ENCODE measurements at regions not wholly inside any gene's neighbourhood (a gene's known extent, or its start where the extent isn't known, plus 50 kb on each side); places are given as distances from the start of the nearest gene placed in this dataset.

DNA sequence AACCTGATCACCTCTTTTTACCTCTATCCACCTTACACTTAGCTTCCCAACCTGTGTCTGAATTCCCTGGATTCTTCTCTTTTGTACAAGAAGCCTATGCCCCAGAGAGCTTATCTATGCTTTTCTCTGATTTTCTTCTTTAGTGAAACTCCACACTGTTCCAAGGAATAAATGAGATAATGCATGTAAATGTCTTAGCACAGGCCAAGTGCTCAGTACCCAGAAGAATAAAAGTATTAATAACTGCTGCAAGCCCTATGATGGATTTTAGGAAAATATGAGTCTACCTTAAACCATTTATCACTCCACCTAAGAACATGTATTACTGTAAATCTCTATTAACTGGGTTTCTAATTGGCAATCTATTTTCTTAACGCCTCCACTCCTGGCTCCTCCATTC lies 168.5 kb upstream of the TNC start:
- no peaks in the 10 kb centered on the region for H3K27me3 ChIP-seq (ENCODE audit: control insufficient read depth, insufficient read depth, low read length)
- H3K27ac ChIP-seq (ENCODE audit: low read depth, low read length): no peak overlapping the region
- H3K4me3 ChIP-seq (ENCODE audit: low read depth, low read length): no peak overlapping the region
- no peaks in the 10 kb centered on the region for H3K36me3 ChIP-seq (ENCODE audit: control insufficient read depth, insufficient read depth, low read length)
- peaks cover 9% of the 10 kb centered on the region for H3K4me1 ChIP-seq (ENCODE audit: control insufficient read depth, insufficient read depth, low read length)
- no peaks in the 10 kb centered on the region for H3K9me3 ChIP-seq (ENCODE audit: control insufficient read depth, insufficient read depth, low read length)
- H3K9ac ChIP-seq (ENCODE audit: low read depth, low read length): no peak overlapping the region

DNA sequence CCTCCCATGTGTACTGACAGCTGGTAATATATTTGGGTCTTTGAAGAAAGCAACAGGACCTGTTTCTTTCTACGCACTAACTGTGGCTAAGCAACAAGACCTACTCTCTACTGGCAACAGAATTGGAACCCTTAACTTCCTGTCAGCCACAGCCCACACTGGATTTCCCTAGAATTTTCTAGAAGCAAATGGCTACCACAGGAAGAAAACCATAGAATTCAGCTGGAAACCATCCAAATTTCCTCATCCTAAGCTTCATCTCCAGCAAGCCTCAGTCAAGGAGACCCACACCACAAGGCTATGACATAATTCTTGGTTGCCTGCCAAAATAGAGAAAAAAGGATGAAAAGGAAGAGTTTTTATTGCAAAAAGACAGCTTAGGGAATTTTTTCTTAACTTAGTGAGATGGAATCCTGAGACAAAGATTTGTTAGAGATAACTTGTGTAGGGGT lies 171.8 kb upstream of the TNC start:
- Histone ChIP-seq H3K27me3 (ENCODE audit: control insufficient read depth, insufficient read depth, low read length) (no peaks in the 10 kb centered on the region), H3K9me3 (ENCODE audit: control insufficient read depth, insufficient read depth, low read length) (no peaks in the 10 kb centered on the region)

DNA sequence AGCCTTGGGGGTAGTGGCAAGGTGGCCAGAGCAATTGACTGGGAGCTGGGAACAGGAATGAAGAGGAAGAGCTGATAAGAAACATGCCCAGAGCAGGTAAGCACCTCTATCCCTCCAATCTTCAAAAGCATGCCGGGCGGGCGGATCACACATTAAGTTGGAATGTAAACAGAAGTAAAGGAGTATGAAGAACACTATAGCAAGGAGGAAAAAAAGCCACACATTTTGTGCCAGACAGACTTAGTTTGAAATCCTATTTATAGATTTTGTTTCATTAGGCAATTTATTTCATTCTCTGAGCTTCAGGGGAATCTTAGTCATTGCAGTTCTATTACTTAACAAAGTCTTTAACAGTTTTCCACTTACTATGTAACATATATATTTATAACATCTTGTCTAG lies 173.9 kb upstream of the TNC start:
- H3K9ac ChIP-seq (ENCODE audit: low read depth, low read length): no peak overlapping the region
- no peaks in the 10 kb centered on the region for H3K9me3 ChIP-seq (ENCODE audit: control insufficient read depth, insufficient read depth, low read length)
- peaks cover 13% of the 10 kb centered on the region for H3K4me1 ChIP-seq (ENCODE audit: control insufficient read depth, insufficient read depth, low read length)
- H3K4me3 ChIP-seq (ENCODE audit: low read depth, low read length): no peak overlapping the region
- H3K27ac ChIP-seq (ENCODE audit: low read depth, low read length): no peak overlapping the region
- no peaks in the 10 kb centered on the region for H3K27me3 ChIP-seq (ENCODE audit: control insufficient read depth, insufficient read depth, low read length)
- H3K36me3 ChIP-seq (ENCODE audit: control insufficient read depth, insufficient read depth, low read length): no peaks in the 10 kb centered on the region

More for the DNA sequence above, 171.8 kb upstream of the TNC start:
- Histone ChIP-seq H3K9ac (ENCODE audit: low read depth, low read length) (no peak overlapping the region), H3K36me3 (ENCODE audit: control insufficient read depth, insufficient read depth, low read length) (no peaks in the 10 kb centered on the region), H3K4me1 (ENCODE audit: control insufficient read depth, insufficient read depth, low read length) (peaks cover 11% of the 10 kb centered on the region), H3K4me3 (ENCODE audit: low read depth, low read length) (no peak overlapping the region), H3K27ac (ENCODE audit: low read depth, low read length) (no peak overlapping the region)

DNA sequence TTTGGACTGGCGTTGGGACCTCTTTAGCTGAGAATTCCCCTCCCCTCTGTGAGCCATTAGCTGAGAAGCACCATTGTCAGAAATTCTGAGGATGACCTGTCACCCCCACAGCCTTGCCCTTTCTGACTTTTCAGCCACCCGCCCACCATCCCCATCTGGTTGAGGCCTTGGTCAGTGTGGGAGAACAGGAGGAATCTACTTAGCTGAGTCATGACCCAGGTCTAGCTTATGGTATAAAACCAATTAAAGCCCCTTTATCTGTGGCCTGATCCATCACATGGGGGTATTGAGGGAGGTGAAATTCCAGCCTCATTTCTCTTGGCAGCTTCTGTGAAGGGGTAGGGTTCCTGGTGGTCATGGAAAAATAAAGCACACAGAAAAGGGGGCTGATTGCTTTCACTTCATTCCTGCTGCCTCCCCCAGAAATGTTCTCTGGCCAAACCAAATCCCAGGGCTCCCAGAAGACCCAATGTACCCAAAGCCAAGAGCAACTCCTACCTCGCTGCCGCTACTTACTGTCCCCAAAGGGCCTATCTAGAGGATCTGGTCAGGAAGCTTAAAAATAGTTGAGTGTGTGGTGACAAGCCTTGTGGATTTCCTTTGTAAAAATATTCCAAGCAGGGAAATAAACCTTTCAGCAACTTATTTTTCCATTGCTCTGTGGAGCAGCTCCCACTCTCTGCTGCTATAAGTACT lies 174.8 kb upstream of the TNC start:
- no peaks in the 10 kb centered on the region for H3K9me3 ChIP-seq (ENCODE audit: control insufficient read depth, insufficient read depth, low read length)
- no peaks in the 10 kb centered on the region for H3K36me3 ChIP-seq (ENCODE audit: control insufficient read depth, insufficient read depth, low read length)
- no peaks in the 10 kb centered on the region for H3K27me3 ChIP-seq (ENCODE audit: control insufficient read depth, insufficient read depth, low read length)
- H3K9ac ChIP-seq (ENCODE audit: low read depth, low read length): no peak overlapping the region
- H3K27ac ChIP-seq (ENCODE audit: low read depth, low read length): no peak overlapping the region
- peaks cover 20% of the 10 kb centered on the region for H3K4me1 ChIP-seq (ENCODE audit: control insufficient read depth, insufficient read depth, low read length)
- no peak overlapping the region for H3K4me3 ChIP-seq (ENCODE audit: low read depth, low read length)

DNA sequence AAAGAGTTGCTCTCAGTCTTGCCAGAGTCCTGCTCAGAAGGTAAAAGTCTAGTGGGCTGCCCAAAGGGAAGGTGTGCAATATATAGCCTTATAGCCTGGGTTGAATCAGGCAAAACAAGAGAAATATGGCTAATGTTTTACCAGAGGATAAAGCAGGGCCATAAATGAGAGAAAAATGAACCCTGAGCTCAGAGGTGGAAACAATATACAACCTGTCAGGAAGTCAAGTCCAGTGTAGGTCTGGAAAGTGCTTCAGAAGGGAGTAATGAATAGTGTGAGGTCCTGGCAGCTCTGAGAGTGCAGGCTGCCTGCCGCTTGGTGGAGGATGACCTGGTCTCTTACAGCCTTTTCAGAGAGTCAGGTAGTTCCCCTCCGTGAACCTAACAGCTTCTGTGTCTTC lies 177.8 kb upstream of the TNC start:
- Histone ChIP-seq H3K36me3 (ENCODE audit: control insufficient read depth, insufficient read depth, low read length) (no peaks in the 10 kb centered on the region), H3K9ac (ENCODE audit: low read depth, low read length) (no peak overlapping the region), H3K27ac (ENCODE audit: low read depth, low read length) (no peak overlapping the region), H3K27me3 (ENCODE audit: control insufficient read depth, insufficient read depth, low read length) (no peaks in the 10 kb centered on the region), H3K9me3 (ENCODE audit: control insufficient read depth, insufficient read depth, low read length) (no peaks in the 10 kb centered on the region), H3K4me3 (ENCODE audit: low read depth, low read length) (no peak overlapping the region), H3K4me1 (ENCODE audit: control insufficient read depth, insufficient read depth, low read length) (peaks cover 20% of the 10 kb centered on the region)

GRCh38 chr9:115296831-115297565 lies 179.0 kb upstream of the TNC start:
- Histone ChIP-seq H3K36me3 (ENCODE audit: control insufficient read depth, insufficient read depth, low read length) (no peaks in the 10 kb centered on the region), H3K4me1 (ENCODE audit: control insufficient read depth, insufficient read depth, low read length) (peaks cover 14% of the 10 kb centered on the region), H3K27ac (ENCODE audit: low read depth, low read length) (no peak overlapping the region), H3K9ac (ENCODE audit: low read depth, low read length) (no peak overlapping the region), H3K4me3 (ENCODE audit: low read depth, low read length) (no peak overlapping the region), H3K27me3 (ENCODE audit: control insufficient read depth, insufficient read depth, low read length) (no peaks in the 10 kb centered on the region), H3K9me3 (ENCODE audit: control insufficient read depth, insufficient read depth, low read length) (no peaks in the 10 kb centered on the region)

GRCh38 chr9:115300116-115300515 lies 182.2 kb upstream of the TNC start:
- Histone ChIP-seq H3K4me3 (ENCODE audit: low read depth, low read length) (no peak overlapping the region), H3K27ac (ENCODE audit: low read depth, low read length) (no peak overlapping the region), H3K9ac (ENCODE audit: low read depth, low read length) (no peak overlapping the region), H3K4me1 (ENCODE audit: control insufficient read depth, insufficient read depth, low read length) (peaks cover 10% of the 10 kb centered on the region), H3K9me3 (ENCODE audit: control insufficient read depth, insufficient read depth, low read length) (no peaks in the 10 kb centered on the region), H3K27me3 (ENCODE audit: control insufficient read depth, insufficient read depth, low read length) (no peaks in the 10 kb centered on the region), H3K36me3 (ENCODE audit: control insufficient read depth, insufficient read depth, low read length) (no peaks in the 10 kb centered on the region)

DNA sequence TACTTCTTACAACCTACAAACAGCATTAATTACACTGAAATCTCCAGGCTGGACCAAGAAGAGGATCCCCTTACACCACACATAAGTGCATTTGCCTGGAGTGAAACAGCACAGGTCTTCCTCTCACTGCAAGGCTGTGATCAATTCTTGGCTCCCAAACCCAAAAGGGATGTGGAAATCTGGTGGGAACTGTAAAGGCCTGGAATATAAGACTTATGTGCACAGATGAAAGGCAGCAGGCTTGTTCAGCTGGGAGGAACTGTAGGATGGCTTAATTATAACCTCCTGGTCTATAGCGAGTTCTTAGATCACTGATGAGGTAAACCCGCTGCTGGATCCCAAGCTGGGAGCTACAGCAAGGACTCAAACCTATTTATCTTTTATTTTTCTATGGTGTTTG lies 182.9 kb upstream of the TNC start:
- Histone ChIP-seq H3K36me3 (ENCODE audit: control insufficient read depth, insufficient read depth, low read length) (no peaks in the 10 kb centered on the region), H3K9ac (ENCODE audit: low read depth, low read length) (no peak overlapping the region), H3K9me3 (ENCODE audit: control insufficient read depth, insufficient read depth, low read length) (no peaks in the 10 kb centered on the region), H3K4me1 (ENCODE audit: control insufficient read depth, insufficient read depth, low read length) (peaks cover 10% of the 10 kb centered on the region), H3K27ac (ENCODE audit: low read depth, low read length) (no peak overlapping the region), H3K4me3 (ENCODE audit: low read depth, low read length) (no peak overlapping the region), H3K27me3 (ENCODE audit: control insufficient read depth, insufficient read depth, low read length) (no peaks in the 10 kb centered on the region)

GRCh38 chr9:115301581-115301980 lies 183.6 kb upstream of the TNC start:
- Histone ChIP-seq H3K9me3 (ENCODE audit: control insufficient read depth, insufficient read depth, low read length) (no peaks in the 10 kb centered on the region), H3K4me3 (ENCODE audit: low read depth, low read length) (no peak overlapping the region), H3K27ac (ENCODE audit: low read depth, low read length) (no peak overlapping the region), H3K9ac (ENCODE audit: low read depth, low read length) (no peak overlapping the region), H3K4me1 (ENCODE audit: control insufficient read depth, insufficient read depth, low read length) (peaks cover 10% of the 10 kb centered on the region), H3K27me3 (ENCODE audit: control insufficient read depth, insufficient read depth, low read length) (no peaks in the 10 kb centered on the region), H3K36me3 (ENCODE audit: control insufficient read depth, insufficient read depth, low read length) (no peaks in the 10 kb centered on the region)

DNA sequence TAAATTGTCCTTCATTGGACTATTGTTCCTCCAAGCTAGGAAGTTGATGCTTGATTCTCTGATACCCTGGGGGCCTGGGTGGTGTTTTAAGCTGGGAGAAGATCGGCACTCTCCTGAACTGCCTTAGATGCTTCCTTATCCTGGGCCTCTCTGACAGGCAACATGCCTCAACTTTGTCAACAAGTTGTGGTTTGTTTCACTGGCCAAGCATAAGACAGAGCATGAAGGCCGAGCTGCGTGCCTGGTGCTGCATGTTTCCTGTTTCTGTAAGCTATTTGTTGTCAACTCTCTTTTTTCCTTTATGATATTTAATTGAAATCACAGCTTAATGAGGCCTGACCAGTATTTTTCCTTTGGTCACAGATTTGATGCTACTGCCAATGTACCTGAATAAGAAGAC lies 187.6 kb upstream of the TNC start:
- no peaks in the 10 kb centered on the region for H3K27me3 ChIP-seq (ENCODE audit: control insufficient read depth, insufficient read depth, low read length)
- no peaks in the 10 kb centered on the region for H3K4me1 ChIP-seq (ENCODE audit: control insufficient read depth, insufficient read depth, low read length)
- H3K36me3 ChIP-seq (ENCODE audit: control insufficient read depth, insufficient read depth, low read length): no peaks in the 10 kb centered on the region
- H3K4me3 ChIP-seq (ENCODE audit: low read depth, low read length): no peak overlapping the region
- no peak overlapping the region for H3K9ac ChIP-seq (ENCODE audit: low read depth, low read length)
- H3K27ac ChIP-seq (ENCODE audit: low read depth, low read length): no peak overlapping the region
- no peaks in the 10 kb centered on the region for H3K9me3 ChIP-seq (ENCODE audit: control insufficient read depth, insufficient read depth, low read length)

GRCh38 chr9:115306865-115307264 lies 188.9 kb upstream of the TNC start:
- Histone ChIP-seq H3K9ac (ENCODE audit: low read depth, low read length) (no peak overlapping the region), H3K27me3 (ENCODE audit: control insufficient read depth, insufficient read depth, low read length) (no peaks in the 10 kb centered on the region), H3K9me3 (ENCODE audit: control insufficient read depth, insufficient read depth, low read length) (no peaks in the 10 kb centered on the region; the same call in 1 of the 2 replicates), H3K4me3 (ENCODE audit: low read depth, low read length) (no peak overlapping the region), H3K36me3 (ENCODE audit: control insufficient read depth, insufficient read depth, low read length) (no peaks in the 10 kb centered on the region), H3K27ac (ENCODE audit: low read depth, low read length) (no peak overlapping the region), H3K4me1 (ENCODE audit: control insufficient read depth, insufficient read depth, low read length) (no peaks in the 10 kb centered on the region)

Measured in HUES48 (cell line).